WTC11 (cell line): ENCODE measurements at regions not wholly inside any gene's neighbourhood (a gene's known extent, or its start where the extent isn't known, plus 50 kb on each side); places are given as distances from the start of the nearest gene placed in this dataset.

ENCODE experiments used
- ATAC-seq: fragments of 200-7000 bp; cut with Tn5 transposase; 2 replicates; pipeline ENCODE4 v1.10.0; 2021; ENCODE audit warnings: mild to moderate bottlenecking, moderate library complexity
- CTCF ChIA-PET: fragments of 300-600 bp; sonication (Branson Sonifier 250); formaldehyde crosslinking; loops from one replicate; lab custom pipeline; 2021; ENCODE audit warnings: antibody characterized with exemption; lab: Charles Lee
- POLR2A ChIA-PET: fragments of 350-600 bp; sonication (Branson Sonifier 250); formaldehyde crosslinking; loops from one replicate; lab custom pipeline; 2021; ENCODE audit warnings: antibody characterized with exemption; lab: Charles Lee
- DNase-seq: peaks from one replicate; pipeline ENCODE4 v3.0.0; 2021; ENCODE audit warnings: low spot score
- H3K27ac Mint-ChIP-seq: 2 replicates; pipeline ENCODE4 v1.8.0; 2021; ENCODE audit warnings: mixed read lengths
- H3K27me3 Mint-ChIP-seq: 2 replicates; pipeline ENCODE4 v1.8.0; 2021; ENCODE audit warnings: low read depth, mild to moderate bottlenecking, moderate library complexity, mixed read lengths
- H3K36me3 Mint-ChIP-seq: 2 replicates; pipeline ENCODE4 v1.8.0; 2021; ENCODE audit warnings: mixed read lengths
- H3K4me1 Mint-ChIP-seq: 2 replicates; pipeline ENCODE4 v1.8.0; 2022; ENCODE audit warnings: mixed read lengths
- H3K4me3 Mint-ChIP-seq: 2 replicates; pipeline ENCODE4 v1.8.0; 2021; ENCODE audit warnings: mild to moderate bottlenecking, moderate library complexity, mixed read lengths
- H3K9me3 Mint-ChIP-seq: 2 replicates; pipeline ENCODE4 v1.8.0; 2021; ENCODE audit warnings: mixed read lengths
- CREB1 ChIP-seq: sonication (generic); formaldehyde crosslinking; IDR thresholded peaks from 2 replicates; pipeline ENCODE4 v1.8.0; 2023; ENCODE audit warnings: mild to moderate bottlenecking, missing genetic modification reagents
- FOXJ3 ChIP-seq: sonication (generic); formaldehyde crosslinking; IDR thresholded peaks from 2 replicates; pipeline ENCODE4 v1.9.0; 2021; ENCODE audit warnings: missing genetic modification reagents, mild to moderate bottlenecking, borderline replicate concordance
- FOXK1 ChIP-seq: sonication (generic); formaldehyde crosslinking; IDR thresholded peaks from 2 replicates; pipeline ENCODE4 v1.8.0; 2022; ENCODE audit warnings: mild to moderate bottlenecking, moderate library complexity, missing genetic modification reagents
- FOXP4 ChIP-seq: sonication (generic); formaldehyde crosslinking; IDR thresholded peaks from 2 replicates; pipeline ENCODE4 v1.8.0; 2022; ENCODE audit warnings: mild to moderate bottlenecking, missing genetic modification reagents
- GABPB1 ChIP-seq: sonication (generic); formaldehyde crosslinking; IDR thresholded peaks from 2 replicates; pipeline ENCODE4 v1.8.1; 2023; ENCODE audit warnings: mild to moderate bottlenecking, missing genetic modification reagents
- HMGA2 ChIP-seq: fragments of 250-450 bp; sonication (Bioruptor Pico); IDR thresholded peaks from 2 replicates; pipeline ENCODE4 v1.4.0; 2021; ENCODE audit warnings: mild to moderate bottlenecking, moderate library complexity
- IRF2 ChIP-seq: sonication (generic); formaldehyde crosslinking; IDR thresholded peaks from 2 replicates; pipeline ENCODE4 v1.8.0; 2022; ENCODE audit warnings: low read depth, missing genetic modification reagents, borderline replicate concordance
- JAZF1 ChIP-seq: fragments of 250-450 bp; sonication (Bioruptor Pico); IDR thresholded peaks from 2 replicates; pipeline ENCODE4 v1.9.0; 2021; ENCODE audit warnings: moderate library complexity, mild to moderate bottlenecking, inconsistent platforms
- KAT7 ChIP-seq: sonication (generic); formaldehyde crosslinking; IDR thresholded peaks from 2 replicates; pipeline ENCODE4 v1.8.1; 2023; ENCODE audit warnings: missing genetic modification reagents, mild to moderate bottlenecking, borderline replicate concordance
- MXD4 ChIP-seq: fragments of 250-450 bp; sonication (Bioruptor Pico); IDR thresholded peaks from 2 replicates; pipeline ENCODE4 v1.8.0; 2021; ENCODE audit warnings: mild to moderate bottlenecking, moderate library complexity, borderline replicate concordance
- MYBL2 ChIP-seq: sonication (generic); formaldehyde crosslinking; IDR thresholded peaks from 2 replicates; pipeline ENCODE4 v1.8.1; 2023; ENCODE audit warnings: mild to moderate bottlenecking, moderate library complexity, missing genetic modification reagents
- NFATC4 ChIP-seq: fragments of 250-450 bp; sonication (Bioruptor Pico); IDR thresholded peaks from 2 replicates; pipeline ENCODE4 v1.9.0; 2021; ENCODE audit warnings: mild to moderate bottlenecking
- NFE2L1 ChIP-seq: sonication (generic); formaldehyde crosslinking; IDR thresholded peaks from 2 replicates; pipeline ENCODE4 v1.8.1; 2023; ENCODE audit warnings: missing genetic modification reagents
- NFYB ChIP-seq: sonication (generic); formaldehyde crosslinking; conservative IDR thresholded peaks from 2 replicates; pipeline ENCODE4 v1.8.0; 2022; ENCODE audit warnings: low read depth, missing genetic modification reagents
- NR2C2 ChIP-seq: sonication (generic); formaldehyde crosslinking; IDR thresholded peaks from 2 replicates; pipeline ENCODE4 v1.8.0; 2022; ENCODE audit warnings: mild to moderate bottlenecking, missing genetic modification reagents
- SMAD3 ChIP-seq: sonication (generic); formaldehyde crosslinking; IDR thresholded peaks from 2 replicates; pipeline ENCODE4 v1.8.0; 2022; ENCODE audit warnings: missing genetic modification reagents, mild to moderate bottlenecking, borderline replicate concordance
- TEAD4 ChIP-seq: sonication (generic); formaldehyde crosslinking; IDR thresholded peaks from 2 replicates; pipeline ENCODE4 v1.8.0; 2022; ENCODE audit warnings: mild to moderate bottlenecking, missing genetic modification reagents
- ZNF121 ChIP-seq: sonication (generic); formaldehyde crosslinking; IDR thresholded peaks from 2 replicates; pipeline ENCODE4 v1.8.0; 2023; ENCODE audit warnings: missing genetic modification reagents
- ZNF138 ChIP-seq: sonication (generic); formaldehyde crosslinking; conservative IDR thresholded peaks from 2 replicates; pipeline ENCODE4 v1.8.1; 2022; ENCODE audit warnings: mild to moderate bottlenecking, moderate library complexity, missing genetic modification reagents
- ZNF219 ChIP-seq: sonication (generic); formaldehyde crosslinking; IDR thresholded peaks from 2 replicates; pipeline ENCODE4 v1.8.0; 2023; ENCODE audit warnings: missing genetic modification reagents, mild to moderate bottlenecking, borderline replicate concordance
- ZNF263 ChIP-seq: sonication (generic); formaldehyde crosslinking; IDR thresholded peaks from 2 replicates; pipeline ENCODE4 v1.8.1; 2022; ENCODE audit warnings: low read depth, mild to moderate bottlenecking, moderate library complexity, missing genetic modification reagents
- TF ChIP-seq, protein P1 (sequence below): fragments of 250-450 bp; sonication (Bioruptor Pico); IDR thresholded peaks from 2 replicates; pipeline ENCODE4 v1.9.0; 2021; ENCODE audit warnings: mild to moderate bottlenecking
- TF ChIP-seq, protein P2 (sequence below): sonication (generic); formaldehyde crosslinking; IDR thresholded peaks from 2 replicates; pipeline ENCODE4 v1.8.1; 2023; ENCODE audit warnings: mild to moderate bottlenecking, moderate library complexity, missing genetic modification reagents
- TF ChIP-seq, protein P3 (sequence below): sonication (generic); formaldehyde crosslinking; IDR thresholded peaks from 2 replicates; pipeline ENCODE4 v1.8.0; 2023; ENCODE audit warnings: missing genetic modification reagents

DNA sequence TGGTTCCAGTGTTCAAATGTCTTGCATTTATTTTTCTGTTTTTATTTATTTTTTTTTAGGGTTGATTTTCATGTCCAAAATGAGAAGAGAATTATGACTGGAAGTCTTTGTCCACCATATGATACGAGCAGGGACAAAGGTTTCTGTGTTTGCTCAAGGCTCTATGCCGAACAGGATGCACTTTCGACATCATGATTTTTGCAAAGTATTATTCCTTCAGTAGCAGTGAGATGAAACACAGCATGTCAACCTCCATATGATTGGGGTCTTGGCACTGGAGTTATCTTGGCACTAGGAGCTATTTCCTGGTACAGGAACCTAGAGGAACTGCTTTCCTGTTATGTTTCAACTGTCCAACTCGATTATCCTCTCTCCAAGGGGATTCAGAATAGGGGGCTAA is 72.6 kb downstream of the UCHL1 start:
- CTCF ChIA-PET = no interaction called here

GRCh38 chr4:41331224-41331623 is 74.5 kb downstream of the UCHL1 start:
- TF ChIP-seq HMGA2 (CRISPR knock-in tag) (no peak), NFE2L1 (CRISPR knock-in tag) (no peak), MYBL2 (no peak), GABPB1 (no peak), KAT7 (CRISPR knock-in tag) (no peak)
- TF ChIP-seq, protein P1, sequence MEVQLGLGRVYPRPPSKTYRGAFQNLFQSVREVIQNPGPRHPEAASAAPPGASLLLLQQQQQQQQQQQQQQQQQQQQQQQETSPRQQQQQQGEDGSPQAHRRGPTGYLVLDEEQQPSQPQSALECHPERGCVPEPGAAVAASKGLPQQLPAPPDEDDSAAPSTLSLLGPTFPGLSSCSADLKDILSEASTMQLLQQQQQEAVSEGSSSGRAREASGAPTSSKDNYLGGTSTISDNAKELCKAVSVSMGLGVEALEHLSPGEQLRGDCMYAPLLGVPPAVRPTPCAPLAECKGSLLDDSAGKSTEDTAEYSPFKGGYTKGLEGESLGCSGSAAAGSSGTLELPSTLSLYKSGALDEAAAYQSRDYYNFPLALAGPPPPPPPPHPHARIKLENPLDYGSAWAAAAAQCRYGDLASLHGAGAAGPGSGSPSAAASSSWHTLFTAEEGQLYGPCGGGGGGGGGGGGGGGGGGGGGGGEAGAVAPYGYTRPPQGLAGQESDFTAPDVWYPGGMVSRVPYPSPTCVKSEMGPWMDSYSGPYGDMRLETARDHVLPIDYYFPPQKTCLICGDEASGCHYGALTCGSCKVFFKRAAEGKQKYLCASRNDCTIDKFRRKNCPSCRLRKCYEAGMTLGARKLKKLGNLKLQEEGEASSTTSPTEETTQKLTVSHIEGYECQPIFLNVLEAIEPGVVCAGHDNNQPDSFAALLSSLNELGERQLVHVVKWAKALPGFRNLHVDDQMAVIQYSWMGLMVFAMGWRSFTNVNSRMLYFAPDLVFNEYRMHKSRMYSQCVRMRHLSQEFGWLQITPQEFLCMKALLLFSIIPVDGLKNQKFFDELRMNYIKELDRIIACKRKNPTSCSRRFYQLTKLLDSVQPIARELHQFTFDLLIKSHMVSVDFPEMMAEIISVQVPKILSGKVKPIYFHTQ (CRISPR knock-in tag) = no peak
- no peak overlapping the region for H3K4me3 Mint-ChIP-seq
- H3K27me3 Mint-ChIP-seq = no peaks in the 10 kb centered on the region; the same call in 1 of the 2 replicates
- no peak for ATAC-seq
- H3K4me1 Mint-ChIP-seq = peaks cover 27% of the 10 kb centered on the region
- H3K36me3 Mint-ChIP-seq = no peaks in the 10 kb centered on the region
- ChIA-PET CTCF (no interaction called here), POLR2A (no interaction called here)
- DNase-seq = no peak
- peaks cover 5% of the 10 kb centered on the region for H3K9me3 Mint-ChIP-seq
- no peak overlapping the region for H3K27ac Mint-ChIP-seq

More for the DNA sequence above, 72.6 kb downstream of the UCHL1 start:
- POLR2A ChIA-PET = no interaction called here
- no peak for TF ChIP-seq GABPB1
- no peak for TF ChIP-seq SMAD3
- TF ChIP-seq ZNF121 = no peak
- TF ChIP-seq MXD4 (CRISPR knock-in tag) = no peak
- no peak for TF ChIP-seq CREB1 (CRISPR knock-in tag)
- no peak for TF ChIP-seq ZNF219 (CRISPR knock-in tag)
- TF ChIP-seq ZNF263 (CRISPR knock-in tag) = no peak
- TF ChIP-seq, protein P2, sequence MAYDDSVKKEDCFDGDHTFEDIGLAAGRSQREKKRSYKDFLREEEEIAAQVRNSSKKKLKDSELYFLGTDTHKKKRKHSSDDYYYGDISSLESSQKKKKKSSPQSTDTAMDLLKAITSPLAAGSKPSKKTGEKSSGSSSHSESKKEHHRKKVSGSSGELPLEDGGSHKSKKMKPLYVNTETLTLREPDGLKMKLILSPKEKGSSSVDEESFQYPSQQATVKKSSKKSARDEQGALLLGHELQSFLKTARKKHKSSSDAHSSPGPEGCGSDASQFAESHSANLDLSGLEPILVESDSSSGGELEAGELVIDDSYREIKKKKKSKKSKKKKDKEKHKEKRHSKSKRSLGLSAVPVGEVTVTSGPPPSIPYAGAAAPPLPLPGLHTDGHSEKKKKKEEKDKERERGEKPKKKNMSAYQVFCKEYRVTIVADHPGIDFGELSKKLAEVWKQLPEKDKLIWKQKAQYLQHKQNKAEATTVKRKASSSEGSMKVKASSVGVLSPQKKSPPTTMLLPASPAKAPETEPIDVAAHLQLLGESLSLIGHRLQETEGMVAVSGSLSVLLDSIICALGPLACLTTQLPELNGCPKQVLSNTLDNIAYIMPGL (CRISPR knock-in tag) = no peak
- no peak for TF ChIP-seq FOXK1 (CRISPR knock-in tag)
- no peak for TF ChIP-seq NR2C2 (CRISPR knock-in tag)
- no peak for TF ChIP-seq IRF2 (CRISPR knock-in tag)
- Mint-ChIP-seq H3K9me3 (peaks cover 9% of the 10 kb centered on the region), H3K4me1 (peaks cover 44% of the 10 kb centered on the region), H3K4me3 (no peak overlapping the region), H3K36me3 (0 out of 2 replicates have a peak, but pooled peaks cover 3% of the 10 kb centered on the region), H3K27ac (no peak overlapping the region), H3K27me3 (no peaks in the 10 kb centered on the region; the same call in 1 of the 2 replicates)
- ATAC-seq (no peak), DNase-seq (no peak)

DNA sequence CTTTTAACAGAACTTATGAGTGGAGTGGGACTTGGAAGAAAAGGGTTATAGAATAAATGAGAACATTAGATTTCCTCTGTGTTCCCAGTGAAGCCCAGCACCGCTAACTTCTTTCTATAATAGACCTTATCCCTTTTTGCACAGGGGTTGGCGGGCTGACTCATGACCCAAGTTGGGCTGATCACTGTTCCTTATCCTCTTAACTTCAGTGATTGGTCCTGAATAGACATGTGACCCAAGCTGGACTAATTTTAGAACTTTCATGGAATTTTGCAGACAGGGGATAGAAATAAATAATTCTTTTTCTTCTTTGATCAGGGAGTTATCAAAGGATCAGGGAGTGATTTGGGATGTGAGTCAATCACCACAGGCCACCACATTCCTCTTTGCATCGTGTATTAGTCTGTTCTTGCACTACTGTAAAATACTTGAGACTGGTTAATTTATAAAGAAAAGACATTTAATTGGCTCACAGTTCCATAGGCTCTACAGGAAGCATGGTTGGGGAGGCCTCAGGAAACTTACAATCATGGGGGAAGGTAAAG is 75.9 kb downstream of the UCHL1 start:
- Mint-ChIP-seq H3K27me3 (no peaks in the 10 kb centered on the region), H3K4me3 (no peak overlapping the region), H3K9me3 (peaks cover 5% of the 10 kb centered on the region), H3K4me1 (peaks cover 17% of the 10 kb centered on the region), H3K36me3 (no peaks in the 10 kb centered on the region), H3K27ac (no peak overlapping the region)
- ATAC-seq (no peak), DNase-seq (no peak)
- POLR2A ChIA-PET = no interaction called here
- CTCF ChIA-PET = interaction anchor here (0.7 kb wide), 1 partner anchor 15 kb away, joined by 3 read pairs; no protein-coding TSS in a partner anchor
- TF ChIP-seq, protein P3, sequence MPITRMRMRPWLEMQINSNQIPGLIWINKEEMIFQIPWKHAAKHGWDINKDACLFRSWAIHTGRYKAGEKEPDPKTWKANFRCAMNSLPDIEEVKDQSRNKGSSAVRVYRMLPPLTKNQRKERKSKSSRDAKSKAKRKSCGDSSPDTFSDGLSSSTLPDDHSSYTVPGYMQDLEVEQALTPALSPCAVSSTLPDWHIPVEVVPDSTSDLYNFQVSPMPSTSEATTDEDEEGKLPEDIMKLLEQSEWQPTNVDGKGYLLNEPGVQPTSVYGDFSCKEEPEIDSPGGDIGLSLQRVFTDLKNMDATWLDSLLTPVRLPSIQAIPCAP (CRISPR knock-in tag) = no peak
- TF ChIP-seq ZNF138 (CRISPR knock-in tag) (no peak), TEAD4 (no peak), NFYB (CRISPR knock-in tag) (no peak), FOXJ3 (CRISPR knock-in tag) (no peak), FOXP4 (CRISPR knock-in tag) (no peak), NFATC4 (CRISPR knock-in tag) (no peak), ZNF219 (CRISPR knock-in tag) (no peak), JAZF1 (CRISPR knock-in tag) (no peak)
